ENCODE measurements at regions not wholly inside any gene's neighbourhood (a gene's known extent, or its start where the extent isn't known, plus 50 kb on each side); places are given as distances from the start of the nearest gene placed in this dataset.

DNA sequence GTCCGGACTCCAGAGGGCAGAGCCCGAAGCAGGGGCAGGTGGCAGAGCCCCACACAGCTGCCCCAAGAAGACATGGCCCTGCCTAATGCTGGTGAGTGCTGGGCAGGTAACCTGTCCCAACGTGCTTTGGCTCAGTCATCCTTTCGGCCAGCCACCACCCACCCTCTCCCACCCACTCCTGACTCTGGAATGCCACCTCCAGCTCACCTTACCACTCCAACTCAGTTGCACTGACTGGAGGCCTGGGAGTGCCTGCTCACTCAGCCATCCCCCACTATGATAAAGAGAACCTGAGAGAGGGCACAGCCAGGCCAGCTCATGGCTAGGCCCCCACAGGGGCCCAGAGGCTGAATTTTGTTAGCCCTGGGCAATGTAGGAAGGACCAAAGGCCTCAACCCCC is 53.8 kb upstream of the MPEG1 start:
- TF ChIP-seq, protein P1, sequence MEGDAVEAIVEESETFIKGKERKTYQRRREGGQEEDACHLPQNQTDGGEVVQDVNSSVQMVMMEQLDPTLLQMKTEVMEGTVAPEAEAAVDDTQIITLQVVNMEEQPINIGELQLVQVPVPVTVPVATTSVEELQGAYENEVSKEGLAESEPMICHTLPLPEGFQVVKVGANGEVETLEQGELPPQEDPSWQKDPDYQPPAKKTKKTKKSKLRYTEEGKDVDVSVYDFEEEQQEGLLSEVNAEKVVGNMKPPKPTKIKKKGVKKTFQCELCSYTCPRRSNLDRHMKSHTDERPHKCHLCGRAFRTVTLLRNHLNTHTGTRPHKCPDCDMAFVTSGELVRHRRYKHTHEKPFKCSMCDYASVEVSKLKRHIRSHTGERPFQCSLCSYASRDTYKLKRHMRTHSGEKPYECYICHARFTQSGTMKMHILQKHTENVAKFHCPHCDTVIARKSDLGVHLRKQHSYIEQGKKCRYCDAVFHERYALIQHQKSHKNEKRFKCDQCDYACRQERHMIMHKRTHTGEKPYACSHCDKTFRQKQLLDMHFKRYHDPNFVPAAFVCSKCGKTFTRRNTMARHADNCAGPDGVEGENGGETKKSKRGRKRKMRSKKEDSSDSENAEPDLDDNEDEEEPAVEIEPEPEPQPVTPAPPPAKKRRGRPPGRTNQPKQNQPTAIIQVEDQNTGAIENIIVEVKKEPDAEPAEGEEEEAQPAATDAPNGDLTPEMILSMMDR (conservative IDR thresholded peaks at IDR 0.05): no peak
- TF ChIP-seq ZFX (IDR thresholded peaks at IDR 0.05): no peak

Data from C4-2B (cell line).